Retina (tissue), 1 donor: ENCODE measurements at regions not wholly inside any gene's neighbourhood (a gene's known extent, or its start where the extent isn't known, plus 50 kb on each side); places are given as distances from the start of the nearest gene placed in this dataset.
"Not testable (repeated sequence)": the region's sequence is repeated elsewhere in the genome, so short reads cannot be mapped to it uniquely, and the experiment has no call there.

Source experiments
- DNase-seq: peaks from one replicate; pipeline ENCODE4 v3.0.0-alpha.2; 2016

GRCh38 chrX:140447150-140447549 lies 57.7 kb downstream of the SOX3 start:
- no peak for DNase-seq

GRCh38 chrX:140440876-140441275 lies 64.0 kb downstream of the SOX3 start:
- DNase-seq = peak; percentile 14

- DNase-seq = peak; percentile 81
These were observed 65.4 kb downstream of the SOX3 start for GRCh38 chrX:140439476-140439875.

GRCh38 chrX:140434347-140434746 lies 70.5 kb downstream of the SOX3 start:
- no peak for DNase-seq

GRCh38 chrX:140433582-140433981 lies 71.3 kb downstream of the SOX3 start:
- no peak for DNase-seq

GRCh38 chrX:140432346-140433175 lies 72.3 kb downstream of the SOX3 start:
- DNase-seq = no peak

GRCh38 chrX:140431521-140431920 lies 73.3 kb downstream of the SOX3 start:
- DNase-seq = no peak

GRCh38 chrX:140425712-140426395 lies 79.0 kb downstream of the SOX3 start:
- no peak for DNase-seq

GRCh38 chrX:140422501-140422900 lies 82.4 kb downstream of the SOX3 start:
- DNase-seq = no peak

GRCh38 chrX:140402131-140402530 lies 102.7 kb downstream of the SOX3 start:
- DNase-seq = not testable (repeated sequence)

GRCh38 chrX:140396326-140396725 lies 108.5 kb downstream of the SOX3 start:
- not testable (repeated sequence) for DNase-seq

GRCh38 chrX:140393507-140393906 lies 111.4 kb downstream of the SOX3 start:
- DNase-seq = no peak

- no peak for DNase-seq
These were observed 113.6 kb downstream of the SOX3 start for GRCh38 chrX:140391313-140391712.

- DNase-seq = no peak
These were observed 115.5 kb downstream of the SOX3 start for GRCh38 chrX:140389331-140389730.

- no peak for DNase-seq
These were observed 142.0 kb downstream of the SOX3 start for GRCh38 chrX:140362861-140363260.

- DNase-seq = no peak
These were observed 143.9 kb downstream of the SOX3 start for GRCh38 chrX:140360924-140361323.

- peak; percentile 8 for DNase-seq
These were observed 144.6 kb downstream of the SOX3 start for GRCh38 chrX:140360284-140360683.

- peak; percentile 4 for DNase-seq
These were observed 148.9 kb downstream of the SOX3 start for GRCh38 chrX:140355922-140356321.

GRCh38 chrX:140355429-140355828 lies 149.4 kb downstream of the SOX3 start:
- no peak for DNase-seq

GRCh38 chrX:140354431-140355120 lies 150.3 kb downstream of the SOX3 start:
- no peak for DNase-seq

- peak; percentile 19 for DNase-seq
These were observed 158.1 kb downstream of the SOX3 start for GRCh38 chrX:140346729-140347128.

- no peak for DNase-seq
These were observed 161.5 kb downstream of the SOX3 start for GRCh38 chrX:140343226-140343868.

GRCh38 chrX:140342410-140342809 lies 162.5 kb downstream of the SOX3 start:
- DNase-seq = no peak
